HCT116 (cell line): ENCODE measurements at regions not wholly inside any gene's neighbourhood (a gene's known extent, or its start where the extent isn't known, plus 50 kb on each side); places are given as distances from the start of the nearest gene placed in this dataset.

Source experiments
- ATAC-seq: fragments of 200-7000 bp; cut with Tn5 transposase; 2 replicates; pipeline ENCODE4 v1.9.1; 2020; ENCODE audit warnings: mild to moderate bottlenecking, moderate library complexity
- BruUV-seq: library from RNA; stranded (reverse); fragments of 400-500 nt; replicated peaks from 2 replicates; lab custom pipeline; 2021; lab: Mats Ljungman, UMichigan
- CTCF ChIA-PET: fragments of 300-600 bp; sonication (Branson Sonifier 250); formaldehyde crosslinking; loops from one replicate; lab custom pipeline; 2021; ENCODE audit warnings: antibody characterized with exemption; lab: Charles Lee
- POLR2A ChIA-PET: fragments of 300-600, 350-600 bp; sonication (Branson Sonifier 250); formaldehyde crosslinking; loops from one replicate; lab custom pipeline; 2021; ENCODE audit warnings: antibody characterized with exemption; lab: Charles Lee
- RAD21 ChIA-PET, 2 experiments: fragments of 300-600 bp; sonication (Branson Sonifier 250); formaldehyde crosslinking; loops; one replicate each; lab custom pipeline; 2023; ENCODE audit warnings: low total read pairs in 2 of 2; ENCODE audit not compliant: uncharacterized antibody in 2 of 2, unreplicated experiment in 2 of 2, low non-redundant PET in 1 of 2; lab: Charles Lee
- DNase-seq: peaks from one replicate; pipeline ENCODE4 v3.0.0-alpha.2; 2010; ENCODE audit warnings: low read depth, low spot score
- H2AFZ ChIP-seq: fragments of 200-600 bp; shearing (Covaris generic), sonication (generic); 2 replicates; pipeline ENCODE4 v1.6.1; 2017; ENCODE audit warnings: low read depth, mixed run types, mixed read lengths, antibody characterized with exemption, low read length; ENCODE audit not compliant: poor library complexity, severe bottlenecking
- H3K27ac ChIP-seq: 2 replicates; pipeline ENCODE4 v1.5.1; 2012; ENCODE audit warnings: low read depth, low read length
- H3K27me3 ChIP-seq: fragments of 200-600 bp; sonication (generic); 2 replicates; pipeline ENCODE4 v1.6.1; 2016; ENCODE audit warnings: mixed run types, low read length, mixed read lengths; ENCODE audit not compliant: insufficient read depth
- H3K36me3 ChIP-seq, 2 experiments: fragments of 200-500 bp in 1 of 2; fragments of 200-600 bp in 1 of 2; sonication (Bioruptor generic) in 1 of 2; sonication (generic) in 1 of 2; 2 replicates each; pipeline versions ENCODE4 v1.5.1 to v1.6.1; 2014 to 2016; ENCODE audit warnings: low read length in 2 of 2, inconsistent platforms in 1 of 2, mixed read lengths in 1 of 2, mixed run types in 1 of 2; ENCODE audit not compliant: insufficient read depth in 2 of 2, control insufficient read depth in 1 of 2
- H3K4me1 ChIP-seq, 2 experiments: fragments of 200-600 bp in 1 of 2; sonication (generic) in 1 of 2; 2 replicates each; pipeline versions ENCODE4 v1.5.1 to v1.6.1; 2012 to 2017; ENCODE audit warnings: low read length in 2 of 2, inconsistent platforms in 1 of 2, mild to moderate bottlenecking in 1 of 2, mixed read lengths in 1 of 2, mixed run types in 1 of 2, moderate library complexity in 1 of 2; ENCODE audit not compliant: insufficient read depth in 2 of 2, control insufficient read depth in 1 of 2
- H3K4me2 ChIP-seq: fragments of 200-600 bp; sonication (generic); 2 replicates; pipeline ENCODE4 v1.6.1; 2017; ENCODE audit warnings: mixed run types, low read length, mixed read lengths
- H3K4me3 ChIP-seq, 2 experiments: fragments of 200-600 bp in 1 of 2; sonication (generic) in 1 of 2; replicated peaks in 1 of 2; 2 replicates each; pipeline ENCODE4 v1.5.1; 2011 to 2016; ENCODE audit warnings: low read length in 2 of 2, control low read depth in 1 of 2, low read depth in 1 of 2, mild to moderate bottlenecking in 1 of 2, mixed read lengths in 1 of 2, mixed run types in 1 of 2
- H3K79me2 ChIP-seq: fragments of 200-600 bp; sonication (generic); 2 replicates; pipeline ENCODE4 v1.6.1; 2017; ENCODE audit warnings: mild to moderate bottlenecking, mixed run types, low read length, moderate library complexity, mixed read lengths; ENCODE audit not compliant: insufficient read depth
- H3K9ac ChIP-seq: fragments of 200-600 bp; sonication (generic); 2 replicates; pipeline ENCODE4 v1.6.1; 2016; ENCODE audit warnings: low read length, mixed read lengths
- H3K9me2 ChIP-seq: fragments of 200-600 bp; sonication (generic), shearing (Covaris generic); 2 replicates; pipeline ENCODE4 v1.6.1; 2017; ENCODE audit warnings: mixed run types, mild to moderate bottlenecking, moderate library complexity; ENCODE audit not compliant: insufficient read depth
- H3K9me3 ChIP-seq, 2 experiments: fragments of 200-500 bp in 1 of 2; fragments of 200-600 bp in 1 of 2; sonication (Bioruptor generic) in 1 of 2; sonication (generic) in 1 of 2; 2 replicates each; pipeline ENCODE4 v1.6.1; 2014 to 2017; ENCODE audit warnings: low read length in 2 of 2, mixed read lengths in 2 of 2, inconsistent platforms in 1 of 2, low read depth in 1 of 2, mild to moderate bottlenecking in 1 of 2, mixed run types in 1 of 2, moderate library complexity in 1 of 2; ENCODE audit not compliant: control insufficient read depth in 1 of 2, insufficient read depth in 1 of 2
- H4K20me1 ChIP-seq: fragments of 200-600 bp; sonication (generic), shearing (Covaris generic); 2 replicates; pipeline ENCODE4 v1.6.1; 2017; ENCODE audit warnings: mixed run types, mild to moderate bottlenecking, moderate library complexity; ENCODE audit not compliant: insufficient read depth
- ATF3 ChIP-seq: IDR thresholded peaks from 2 replicates; pipeline ENCODE4 v1.6.1; 2012
- EZH2 ChIP-seq: fragments of 200-600 bp; sonication (generic); IDR thresholded peaks from 2 replicates; pipeline ENCODE4 v1.6.1; 2017; ENCODE audit warnings: antibody characterized with exemption, mixed run types
- FOSL1 ChIP-seq: IDR thresholded peaks from 2 replicates; pipeline ENCODE4 v1.6.1; 2012; ENCODE audit warnings: low read depth
- POLR2A ChIP-seq: IDR thresholded peaks from 2 replicates; pipeline ENCODE4 v1.7.0; 2011; ENCODE audit warnings: borderline replicate concordance; ENCODE audit not compliant: insufficient read depth, insufficient read length; ENCODE audit errors: extremely low read depth
- POLR2AphosphoS5 ChIP-seq: IDR thresholded peaks from 2 replicates; pipeline ENCODE4 v1.6.1; 2011; ENCODE audit warnings: mild to moderate bottlenecking, low read depth, low read length, moderate library complexity
- RAD21 ChIP-seq: IDR thresholded peaks from 2 replicates; pipeline ENCODE4 v1.6.1; 2012; ENCODE audit warnings: low read depth, mild to moderate bottlenecking
- REST ChIP-seq: IDR thresholded peaks from 2 replicates; pipeline ENCODE4 v1.6.1; 2012; ENCODE audit warnings: low read depth
- SRF ChIP-seq: IDR thresholded peaks from 2 replicates; pipeline ENCODE4 v1.6.1; 2012; ENCODE audit warnings: low read depth
- YY1 ChIP-seq: IDR thresholded peaks from 2 replicates; pipeline ENCODE4 v1.6.1; 2011; ENCODE audit warnings: low read length, low read depth, moderate library complexity, mild to moderate bottlenecking; ENCODE audit not compliant: insufficient replicate concordance; ENCODE audit errors: extremely low read depth
- ZBTB33 ChIP-seq: IDR thresholded peaks from 2 replicates; pipeline ENCODE4 v1.6.1; 2011; ENCODE audit warnings: mild to moderate bottlenecking, low read length, moderate library complexity; ENCODE audit not compliant: insufficient replicate concordance; ENCODE audit errors: extremely low read depth
- ZFX ChIP-seq: fragments of 450-650 bp; IDR thresholded peaks from 2 replicates; pipeline ENCODE4 v1.6.1; 2017
- ZNF274 ChIP-seq: fragments of 200-500 bp; sonication (Bioruptor generic); IDR thresholded peaks from 2 replicates; pipeline ENCODE4 v1.6.1; 2014; ENCODE audit warnings: mild to moderate bottlenecking, low read depth, low read length, inconsistent platforms
- intact Hi-C: fragments of 100-400 bp; cut with micrococcal nuclease; formaldehyde crosslinking; loops from 2 replicates; pipeline ENCODE4 v1.10.0; 2022

GRCh38 chrX:115388879-115389278, 99.4 kb downstream of the LUZP4 start:
- no peaks in the 10 kb centered on the region for H3K27me3 ChIP-seq
- no peak overlapping the region for H3K4me2 ChIP-seq
- TF ChIP-seq EZH2 (no peak), ZFX (no peak), REST (no peak), ZNF274 (no peak), ZBTB33 (no peak), YY1 (no peak), POLR2A (no peak), RAD21 (no peak), FOSL1 (no peak), SRF (no peak), POLR2AphosphoS5 (no peak), ATF3 (no peak)
- TF ChIP-seq, all 23 proteins: peak for 0
- H3K27ac ChIP-seq = no peak overlapping the region
- no peaks in the 10 kb centered on the region for H3K9me3 ChIP-seq
- no peaks in the 10 kb centered on the region for H4K20me1 ChIP-seq
- no peak overlapping the region for H3K9ac ChIP-seq
- H3K4me3 ChIP-seq = no peak overlapping the region
- BruUV-seq = no TSS peak
- ChIA-PET CTCF (no interaction called here), POLR2A (no interaction called here), RAD21 (no interaction called here)
- no peaks in the 10 kb centered on the region for H3K79me2 ChIP-seq
- H3K36me3 ChIP-seq = no peaks in the 10 kb centered on the region
- intact Hi-C loops = no loop called here
- ATAC-seq (no peak), DNase-seq (no peak)
- H3K4me1 ChIP-seq = no peaks in the 10 kb centered on the region
- no peaks in the 10 kb centered on the region for H3K9me2 ChIP-seq
- H2AFZ ChIP-seq = no peak overlapping the region
